ENCODE measurements at regions not wholly inside any gene's neighbourhood (a gene's known extent, or its start where the extent isn't known, plus 50 kb on each side); places are given as distances from the start of the nearest gene placed in this dataset.

DNA sequence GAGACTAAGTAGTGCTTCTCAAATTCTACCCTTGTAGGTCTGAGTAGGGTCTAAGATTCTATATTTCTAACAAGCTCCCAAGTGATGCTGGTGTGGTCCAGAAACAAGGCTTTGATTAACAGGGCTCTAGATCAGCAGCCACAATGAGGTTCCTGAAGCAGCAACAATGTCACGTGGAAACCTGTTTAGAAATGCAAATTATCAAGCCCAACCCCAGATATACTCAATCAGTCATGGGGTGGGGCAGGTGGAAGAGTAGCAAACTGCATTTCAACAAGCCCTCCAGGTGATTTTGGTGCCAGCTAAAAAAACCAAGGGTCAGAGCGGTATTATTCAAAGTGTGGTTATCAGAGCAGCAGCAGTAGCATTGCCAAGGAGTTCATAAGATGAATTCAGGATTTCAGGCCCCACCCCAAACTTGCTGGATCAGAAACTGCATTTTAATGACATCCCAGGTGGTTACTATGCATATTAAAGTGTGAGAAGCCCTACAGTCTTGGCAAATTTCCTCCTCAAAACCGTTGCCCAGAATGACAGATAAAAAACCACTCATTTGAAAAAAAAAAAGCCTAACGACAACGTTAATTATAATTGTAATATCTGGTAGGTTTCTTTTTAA is 199.2 kb downstream of the AHR start:
- DNase-seq (no peak), ATAC-seq (no peak)
- H3K4me1 Mint-ChIP-seq = no peaks in the 10 kb centered on the region
- no peaks in the 10 kb centered on the region for H3K9me3 Mint-ChIP-seq (ENCODE audit: low read depth)
- no peak overlapping the region for H3K27ac Mint-ChIP-seq
- no peak overlapping the region for H3K4me3 Mint-ChIP-seq
- no peaks in the 10 kb centered on the region for H3K36me3 Mint-ChIP-seq
- peaks cover 4% of the 10 kb centered on the region for H3K27me3 Mint-ChIP-seq
- CTCF ChIA-PET = no interaction called here

DNA sequence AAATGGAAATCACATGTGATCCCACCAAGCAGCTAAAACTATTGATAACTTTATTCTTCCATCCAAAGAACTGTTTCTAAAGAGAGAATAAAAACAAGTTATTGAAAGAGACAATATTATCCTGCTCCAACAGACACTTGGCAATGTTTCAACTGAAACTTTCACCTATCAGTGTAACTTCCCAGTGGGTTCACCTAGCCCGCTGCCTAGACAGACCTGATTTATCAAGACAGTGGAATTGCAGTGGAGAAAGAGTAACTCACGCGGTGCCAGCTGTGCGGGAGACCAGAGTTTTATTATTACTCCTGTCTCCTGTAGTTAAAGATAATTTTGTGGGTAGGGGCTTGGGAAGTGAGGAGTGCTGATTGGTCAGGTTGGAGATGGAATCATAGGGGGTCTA is 199.8 kb downstream of the AHR start:
- no peaks in the 10 kb centered on the region for H3K4me1 Mint-ChIP-seq
- H3K27ac Mint-ChIP-seq = no peak overlapping the region
- no peaks in the 10 kb centered on the region for H3K9me3 Mint-ChIP-seq (ENCODE audit: low read depth)
- CTCF ChIA-PET = no interaction called here
- DNase-seq = no peak
- no peak overlapping the region for H3K4me3 Mint-ChIP-seq
- ATAC-seq = no peak
- no peaks in the 10 kb centered on the region for H3K36me3 Mint-ChIP-seq
- peaks cover 4% of the 10 kb centered on the region for H3K27me3 Mint-ChIP-seq

DNA sequence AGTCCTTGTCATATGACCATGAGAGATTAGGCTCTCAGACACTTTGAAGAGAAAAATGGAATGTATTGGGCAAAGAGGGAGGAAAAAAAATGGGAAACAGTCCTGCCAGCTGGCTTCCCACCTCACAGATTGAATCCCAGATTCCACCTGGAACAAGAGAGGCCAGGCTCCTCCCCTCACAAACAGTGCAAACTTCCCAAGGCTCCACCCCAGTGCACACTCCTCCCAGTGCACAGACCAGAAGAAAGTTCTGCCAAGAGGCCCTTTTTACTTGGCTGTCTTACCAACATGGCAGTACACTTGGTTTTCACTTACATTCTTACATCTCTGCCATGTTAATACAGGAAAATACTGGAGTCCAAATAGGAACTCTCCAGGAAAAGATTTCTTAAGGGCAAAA is 202.3 kb downstream of the AHR start:
- H3K36me3 Mint-ChIP-seq = no peaks in the 10 kb centered on the region
- H3K4me3 Mint-ChIP-seq = no peak overlapping the region
- DNase-seq (no peak), ATAC-seq (no peak)
- no peak overlapping the region for H3K27ac Mint-ChIP-seq
- peaks cover 4% of the 10 kb centered on the region for H3K27me3 Mint-ChIP-seq
- no peaks in the 10 kb centered on the region for H3K4me1 Mint-ChIP-seq
- H3K9me3 Mint-ChIP-seq (ENCODE audit: low read depth) = no peaks in the 10 kb centered on the region
- CTCF ChIA-PET = no interaction called here

DNA sequence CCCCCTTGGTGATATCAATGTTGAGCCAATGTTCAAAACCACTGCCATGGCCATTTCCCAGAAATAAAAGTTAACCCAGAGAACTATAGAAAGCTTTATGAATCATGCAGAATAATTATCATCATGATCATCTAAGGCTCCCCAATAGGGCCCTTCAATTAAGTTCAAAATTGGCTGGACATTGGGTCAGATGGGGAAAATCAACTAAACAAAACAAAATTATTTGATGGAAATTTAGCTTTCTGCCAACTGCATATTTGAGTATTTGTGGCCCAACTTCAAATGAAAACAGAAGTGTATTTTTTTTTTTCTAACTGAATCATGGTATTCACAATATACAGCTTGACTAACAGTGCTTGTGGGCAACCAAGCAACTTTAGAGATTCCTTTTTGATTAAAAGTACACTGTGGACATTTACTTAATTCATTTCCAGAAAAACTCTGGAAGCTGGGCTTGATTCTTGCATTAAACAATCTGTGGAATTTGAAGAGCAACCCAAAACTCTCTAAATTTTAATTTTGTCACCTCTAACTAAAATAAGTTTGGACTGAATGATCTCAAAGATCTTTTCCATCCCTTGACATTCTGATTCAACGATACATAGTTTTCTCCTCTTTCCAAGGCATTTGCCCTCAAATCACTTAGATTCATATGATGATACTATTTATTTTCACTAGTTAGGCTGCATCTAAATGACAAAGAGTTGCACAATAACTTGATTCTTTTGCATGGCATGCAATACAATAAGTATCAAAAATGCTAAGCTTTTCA is 203.2 kb downstream of the AHR start:
- Mint-ChIP-seq H3K36me3 (no peaks in the 10 kb centered on the region), H3K4me3 (no peak overlapping the region), H3K9me3 (ENCODE audit: low read depth) (no peaks in the 10 kb centered on the region), H3K27ac (no peak overlapping the region), H3K4me1 (no peaks in the 10 kb centered on the region), H3K27me3 (peaks cover 4% of the 10 kb centered on the region)
- CTCF ChIA-PET = no interaction called here
- no peak for DNase-seq
- ATAC-seq = no peak

DNA sequence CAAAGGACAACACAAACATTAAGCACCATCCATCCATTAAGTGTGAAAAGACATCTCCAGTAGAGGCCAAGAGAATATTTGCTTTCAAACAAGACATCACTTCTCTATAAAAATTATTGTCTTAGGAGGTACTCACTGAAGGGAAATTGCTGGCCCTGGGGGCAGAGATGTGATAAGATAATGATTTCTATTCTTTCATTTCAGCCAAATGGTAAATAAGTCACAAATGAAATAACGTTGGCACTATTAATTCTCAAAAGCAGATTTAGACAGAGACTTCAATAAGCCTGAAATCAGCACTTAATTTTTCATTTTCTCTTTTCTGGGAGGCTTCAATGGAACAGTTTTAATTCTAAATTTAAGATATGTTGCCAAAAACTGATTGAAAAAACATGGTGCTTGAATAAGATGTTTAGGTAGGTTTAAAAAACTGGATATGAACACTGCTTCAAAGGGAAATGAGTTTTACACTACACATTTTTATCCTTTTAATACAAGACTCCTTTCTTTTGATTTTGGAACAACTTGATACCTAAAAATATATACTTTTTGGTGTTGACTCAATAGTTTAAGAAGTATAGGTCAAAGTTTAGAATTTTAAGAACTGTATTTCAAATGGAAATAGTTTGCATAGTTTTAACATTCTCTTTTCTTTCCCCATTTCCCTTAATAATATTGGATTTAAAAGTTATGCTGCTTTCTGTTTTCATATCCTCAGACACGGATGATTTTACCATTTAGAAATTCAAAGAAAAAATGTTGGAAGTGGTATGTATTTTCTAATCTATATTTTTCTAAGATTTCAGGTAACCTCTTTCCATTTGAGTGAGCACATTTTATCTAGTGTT is 204.0 kb downstream of the AHR start:
- Mint-ChIP-seq H3K36me3 (no peaks in the 10 kb centered on the region), H3K4me3 (no peak overlapping the region), H3K4me1 (no peaks in the 10 kb centered on the region), H3K9me3 (ENCODE audit: low read depth) (no peaks in the 10 kb centered on the region), H3K27me3 (peaks cover 4% of the 10 kb centered on the region), H3K27ac (no peak overlapping the region)
- CTCF ChIA-PET = no interaction called here
- ATAC-seq = no peak
- DNase-seq = no peak

DNA sequence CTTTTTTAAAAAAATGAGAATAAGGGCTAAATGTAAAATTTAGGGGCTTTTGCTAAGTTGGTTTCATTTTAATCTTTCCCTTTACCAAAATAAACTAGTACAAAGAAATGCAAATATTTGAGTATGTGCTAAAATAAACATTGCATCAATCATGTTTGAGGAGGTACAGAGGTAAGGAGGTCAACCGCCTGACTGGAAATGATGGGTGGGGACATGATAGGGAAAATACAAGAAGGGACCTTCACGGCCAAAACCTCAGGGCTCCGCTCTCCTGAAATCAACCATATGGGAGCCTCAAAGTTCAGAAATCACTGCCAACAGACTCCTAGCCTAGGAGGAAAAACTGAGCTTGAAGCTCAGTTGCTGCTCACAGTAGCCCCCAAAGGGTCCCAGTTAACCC is 207.6 kb downstream of the AHR start:
- CTCF ChIA-PET = no interaction called here

DNA sequence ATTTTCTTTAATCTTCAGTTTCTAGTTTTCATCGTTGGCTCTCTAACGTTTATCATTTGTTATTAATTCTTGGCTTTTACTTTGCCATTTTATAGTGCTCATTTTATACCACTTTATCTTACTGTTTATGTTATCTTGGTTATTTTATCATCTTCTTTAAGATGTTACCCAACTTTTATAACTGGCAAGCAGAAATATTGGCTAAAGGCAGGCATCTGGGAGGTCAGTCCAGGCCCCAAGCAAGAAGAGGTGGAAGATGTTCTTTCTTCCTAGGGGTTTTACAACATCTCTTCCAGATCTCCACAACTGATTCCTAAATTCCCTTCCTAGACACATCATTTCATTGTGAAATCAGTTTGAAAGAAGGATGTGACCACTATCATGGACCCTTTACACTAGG is 208.1 kb downstream of the AHR start:
- Mint-ChIP-seq H3K9me3 (ENCODE audit: low read depth) (no peaks in the 10 kb centered on the region), H3K36me3 (no peaks in the 10 kb centered on the region), H3K4me3 (no peak overlapping the region), H3K27ac (no peak overlapping the region), H3K27me3 (no peaks in the 10 kb centered on the region), H3K4me1 (no peaks in the 10 kb centered on the region)
- ATAC-seq (no peak), DNase-seq (no peak)
- CTCF ChIA-PET = no interaction called here

More for the DNA sequence above, 207.6 kb downstream of the AHR start:
- Mint-ChIP-seq H3K4me3 (no peak overlapping the region), H3K9me3 (ENCODE audit: low read depth) (no peaks in the 10 kb centered on the region), H3K27ac (no peak overlapping the region), H3K36me3 (no peaks in the 10 kb centered on the region), H3K27me3 (no peaks in the 10 kb centered on the region), H3K4me1 (no peaks in the 10 kb centered on the region)
- ATAC-seq (no peak), DNase-seq (no peak)

DNA sequence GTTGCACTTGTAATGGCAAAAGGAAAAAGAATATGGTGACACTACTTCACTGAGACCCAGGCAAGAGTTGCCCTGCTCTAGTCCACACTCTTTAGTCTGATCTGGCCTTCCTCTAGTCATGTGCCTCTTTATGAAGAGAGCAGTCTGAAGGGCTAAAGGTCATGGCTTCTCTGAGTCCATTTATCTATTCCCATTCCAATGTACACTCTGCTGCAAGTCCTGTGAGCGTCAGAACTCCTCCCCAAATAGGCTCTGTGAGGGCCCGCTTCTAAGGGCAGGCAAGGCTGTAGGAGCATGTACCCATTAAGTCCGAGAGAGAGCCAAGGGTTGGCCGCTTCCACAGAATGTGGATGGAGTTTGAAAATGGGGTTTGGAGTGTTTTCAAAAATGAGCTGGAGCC is 209.3 kb downstream of the AHR start:
- Mint-ChIP-seq H3K4me3 (no peak overlapping the region), H3K36me3 (no peaks in the 10 kb centered on the region), H3K4me1 (no peaks in the 10 kb centered on the region), H3K27me3 (no peaks in the 10 kb centered on the region), H3K27ac (no peak overlapping the region), H3K9me3 (ENCODE audit: low read depth) (no peaks in the 10 kb centered on the region)
- DNase-seq (no peak), ATAC-seq (no peak)
- CTCF ChIA-PET = no interaction called here

DNA sequence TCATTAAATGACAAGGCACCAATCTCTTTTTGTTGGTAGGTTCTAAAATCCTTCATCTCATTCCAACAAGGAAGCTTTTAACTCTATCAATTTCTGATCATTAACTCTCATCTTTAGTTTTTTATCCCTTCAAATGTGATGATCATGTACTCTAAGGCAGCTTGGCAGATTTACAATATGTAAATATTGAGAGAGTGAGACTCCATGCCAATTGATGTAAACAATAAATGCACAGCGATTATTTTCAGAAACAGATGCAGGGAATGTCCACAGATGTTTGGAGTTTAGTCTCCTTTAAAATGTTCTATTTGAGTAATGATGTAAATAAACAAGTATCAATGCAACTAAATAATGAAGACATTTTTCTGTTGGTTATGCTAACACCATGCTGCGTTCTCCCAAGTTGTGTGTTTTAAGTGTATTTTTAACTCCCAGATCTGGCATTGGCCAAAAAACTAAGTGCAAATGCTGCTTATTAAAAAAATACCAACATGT is 213.8 kb downstream of the AHR start:
- CTCF ChIA-PET = no interaction called here
- Mint-ChIP-seq H3K36me3 (no peaks in the 10 kb centered on the region), H3K9me3 (ENCODE audit: low read depth) (no peaks in the 10 kb centered on the region), H3K4me1 (no peaks in the 10 kb centered on the region), H3K27ac (no peak overlapping the region), H3K4me3 (no peak overlapping the region), H3K27me3 (no peaks in the 10 kb centered on the region)
- no peak for ATAC-seq
- DNase-seq = no peak

DNA sequence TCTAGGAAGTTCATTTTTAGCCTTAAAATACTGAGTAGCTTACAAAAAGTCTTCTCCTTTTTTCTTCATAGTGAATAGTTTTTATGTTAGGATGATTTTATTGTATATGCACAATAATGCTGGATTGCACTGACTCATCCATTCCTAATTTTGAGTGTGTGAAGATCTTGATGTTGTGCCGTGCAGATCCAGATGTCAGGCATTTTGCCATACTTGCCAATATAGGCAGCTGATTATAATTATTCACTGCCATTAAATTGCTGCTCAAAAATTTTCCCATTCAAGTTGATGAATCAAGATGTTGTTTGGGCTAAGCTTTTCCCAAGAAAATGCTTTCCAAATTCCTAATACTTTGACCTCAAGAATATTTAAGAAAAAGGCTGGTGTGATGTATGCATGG is 218.3 kb downstream of the AHR start:
- Mint-ChIP-seq H3K4me1 (peaks cover 10% of the 10 kb centered on the region), H3K9me3 (ENCODE audit: low read depth) (no peaks in the 10 kb centered on the region), H3K4me3 (no peak overlapping the region), H3K36me3 (no peaks in the 10 kb centered on the region), H3K27me3 (no peaks in the 10 kb centered on the region), H3K27ac (no peak overlapping the region)
- ATAC-seq (no peak), DNase-seq (no peak)
- CTCF ChIA-PET = no interaction called here

DNA sequence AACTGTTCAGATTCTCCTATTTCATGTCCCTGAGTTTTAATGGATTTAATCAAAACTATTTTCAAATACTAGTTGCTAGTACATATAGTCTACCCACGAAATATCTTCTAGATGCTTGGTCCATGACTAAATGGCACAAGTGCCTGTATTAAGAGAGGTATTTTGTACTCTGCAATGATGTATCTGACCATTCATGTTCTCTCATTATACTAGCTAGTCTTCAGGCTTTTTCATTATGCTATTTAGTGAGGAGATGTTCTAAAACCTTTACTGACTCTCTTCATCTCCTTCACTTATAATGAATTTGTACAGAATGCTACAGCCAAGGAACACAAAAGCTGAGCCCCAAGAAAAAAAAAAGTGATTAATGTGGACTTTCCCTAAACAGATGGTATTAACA is 222.5 kb downstream of the AHR start:
- Mint-ChIP-seq H3K27ac (no peak overlapping the region), H3K4me3 (no peak overlapping the region), H3K27me3 (no peaks in the 10 kb centered on the region), H3K36me3 (no peaks in the 10 kb centered on the region), H3K4me1 (peaks cover 21% of the 10 kb centered on the region), H3K9me3 (ENCODE audit: low read depth) (no peaks in the 10 kb centered on the region)
- no peak for ATAC-seq
- CTCF ChIA-PET = no interaction called here
- no peak for DNase-seq

DNA sequence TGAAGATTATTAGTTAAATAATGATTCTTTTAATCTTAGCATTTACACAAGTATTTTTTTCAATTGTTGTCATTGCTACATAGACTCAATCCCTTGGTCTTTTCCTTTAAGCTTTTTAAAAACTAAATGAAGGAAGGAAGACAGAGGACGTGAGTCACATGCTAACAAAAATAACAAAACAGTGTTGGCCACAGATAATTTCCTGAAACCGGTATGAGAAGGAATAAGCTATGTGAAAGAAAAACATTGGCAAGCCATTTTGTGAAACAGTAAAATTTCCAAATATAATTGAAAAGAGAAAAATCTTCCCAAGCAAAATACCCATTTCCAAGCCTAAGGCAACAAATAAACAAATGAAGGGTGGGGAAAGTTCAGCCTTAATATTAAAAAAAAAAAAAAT is 223.0 kb downstream of the AHR start:
- no peaks in the 10 kb centered on the region for H3K36me3 Mint-ChIP-seq
- peaks cover 24% of the 10 kb centered on the region for H3K4me1 Mint-ChIP-seq
- no peak overlapping the region for H3K27ac Mint-ChIP-seq
- no peak overlapping the region for H3K4me3 Mint-ChIP-seq
- CTCF ChIA-PET = interaction anchor here (1.3 kb wide), 1 partner anchor 9 kb away, joined by 3 read pairs; no protein-coding TSS in a partner anchor
- DNase-seq (no peak), ATAC-seq (no peak)
- no peaks in the 10 kb centered on the region for H3K27me3 Mint-ChIP-seq
- H3K9me3 Mint-ChIP-seq (ENCODE audit: low read depth) = no peaks in the 10 kb centered on the region

DNA sequence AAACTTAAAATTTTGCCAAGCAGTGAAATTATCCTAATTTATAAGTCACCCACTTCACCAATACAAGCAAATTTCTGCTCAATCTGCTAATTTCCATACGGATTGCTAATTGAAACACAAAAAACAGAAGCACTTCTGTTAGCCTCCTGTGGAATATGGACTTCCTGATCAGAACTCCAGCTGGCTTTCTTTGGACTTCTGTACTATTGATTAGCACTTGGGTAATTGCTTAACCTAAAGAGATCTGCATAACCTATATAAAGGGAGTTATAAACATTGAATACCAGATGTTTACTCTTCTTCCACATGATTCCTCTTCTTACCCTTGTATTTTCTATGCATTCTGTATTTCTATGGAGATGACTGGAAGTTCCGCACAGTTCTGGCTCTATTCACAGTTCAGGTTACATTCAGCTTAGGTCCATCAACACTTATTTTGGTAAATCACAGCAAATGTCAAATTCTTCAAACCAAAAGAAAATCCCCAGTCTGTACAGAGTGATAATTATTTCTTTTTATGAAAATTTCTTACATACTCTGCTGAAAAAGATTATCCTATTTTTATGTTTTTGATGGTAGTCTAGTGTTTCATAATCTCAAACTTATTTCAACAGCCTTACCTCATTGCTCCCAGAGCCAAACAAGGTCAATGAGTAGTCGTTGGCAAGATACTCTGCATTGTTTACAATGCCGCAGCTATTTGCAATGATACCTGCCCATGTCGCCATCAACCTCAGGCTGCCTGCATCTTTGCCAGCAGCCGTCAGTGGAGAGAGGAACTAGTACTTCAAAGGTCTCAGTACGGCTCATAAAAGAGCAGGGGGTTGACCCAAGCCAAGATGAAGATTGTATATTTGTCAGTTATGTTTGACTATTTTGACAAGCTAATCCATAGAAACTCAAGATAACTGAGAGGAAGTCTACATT is 225.6 kb downstream of the AHR start:
- H3K4me3 Mint-ChIP-seq = no peak overlapping the region
- H3K27me3 Mint-ChIP-seq = no peaks in the 10 kb centered on the region
- H3K9me3 Mint-ChIP-seq (ENCODE audit: low read depth) = no peaks in the 10 kb centered on the region
- CTCF ChIA-PET = interaction anchor here (0.6 kb wide), 1 partner anchor 960 kb away, joined by 4 read pairs; no protein-coding TSS in a partner anchor
- ATAC-seq (no peak), DNase-seq (no peak)
- peaks cover 26% of the 10 kb centered on the region for H3K4me1 Mint-ChIP-seq
- H3K27ac Mint-ChIP-seq = no peak overlapping the region
- H3K36me3 Mint-ChIP-seq = peaks cover 4% of the 10 kb centered on the region
